Dedifferentiated amniotic fluid mesenchymal stem cell (primary cell): ENCODE measurements at regions not wholly inside any gene's neighbourhood (a gene's known extent, or its start where the extent isn't known, plus 50 kb on each side); places are given as distances from the start of the nearest gene placed in this dataset.

Experiments used
- DNase-seq: peaks from one replicate; pipeline ENCODE4 v3.0.0-alpha.2; 2016; ENCODE audit errors: extremely low spot score

DNA sequence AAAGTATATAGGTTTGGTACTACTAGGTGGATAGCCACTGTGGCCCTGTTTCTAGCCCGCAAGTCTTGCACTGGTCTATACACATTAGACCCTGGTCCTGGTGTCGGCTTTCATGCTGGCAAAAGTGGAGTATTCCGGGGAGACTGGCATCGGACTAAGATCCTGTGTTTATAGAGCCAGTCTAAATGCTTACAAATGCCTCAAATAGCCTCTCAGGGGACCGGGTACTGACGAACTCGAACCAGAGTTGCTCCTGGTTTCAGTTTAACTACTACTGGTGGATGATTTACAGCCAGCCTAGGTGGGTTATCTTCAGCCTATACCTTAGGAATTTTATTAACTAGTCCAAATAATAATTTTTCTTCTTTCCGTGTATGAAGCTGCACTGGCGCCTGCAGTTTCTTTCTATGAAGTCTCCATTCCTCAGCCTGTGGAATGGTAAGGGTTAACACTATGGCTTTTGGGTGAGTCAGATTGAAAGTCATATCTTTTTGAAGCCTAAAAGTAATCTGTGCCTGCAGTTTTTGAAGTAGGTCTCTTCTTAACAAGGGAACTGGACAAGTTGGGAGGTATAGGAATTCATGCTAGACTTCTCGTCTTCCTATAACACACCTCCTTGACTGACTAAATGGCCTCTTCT, 51.3 kb downstream of the OR10H4 start:
- DNase-seq, result no peak

DNA sequence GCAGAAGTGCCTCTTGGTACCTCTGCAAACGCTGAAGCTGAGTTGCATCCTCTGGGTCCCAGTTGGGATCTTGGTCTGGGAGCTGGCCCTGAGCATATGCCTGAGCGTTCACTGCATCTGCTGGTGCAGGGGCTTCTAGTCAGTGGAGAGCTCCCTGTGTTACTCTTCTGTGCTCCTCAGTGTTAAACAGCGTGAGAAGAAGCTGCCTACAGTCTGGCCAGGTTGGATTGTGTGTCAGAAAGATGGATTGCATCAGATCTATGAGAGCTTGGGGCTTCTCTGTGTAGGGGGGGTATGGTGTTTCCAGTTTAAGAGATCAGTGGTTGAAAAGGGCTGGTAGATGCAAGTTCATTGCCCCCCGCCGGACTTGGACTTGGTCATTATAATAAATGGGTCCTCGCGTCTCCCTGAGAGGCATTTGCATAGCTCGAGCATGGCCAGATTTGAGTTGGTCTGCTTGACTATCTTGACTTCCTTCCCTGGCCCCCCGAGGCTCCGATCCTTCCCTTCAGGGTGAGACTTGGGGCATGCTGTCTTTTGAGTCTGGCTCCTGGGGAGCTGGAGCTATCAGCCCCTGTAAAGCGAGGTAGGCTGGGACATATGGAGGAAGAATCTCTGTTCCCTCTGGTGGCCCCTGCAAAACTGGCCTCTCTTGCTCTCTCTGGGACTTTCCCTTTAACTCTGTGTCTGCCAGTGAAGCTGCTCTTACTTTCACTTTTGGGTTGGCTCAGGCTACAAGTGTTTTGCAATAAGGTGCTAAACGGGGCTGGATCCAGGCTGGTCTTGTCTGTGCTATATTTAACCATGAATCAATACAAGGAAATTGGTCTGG, 52.9 kb downstream of the OR10H4 start:
- DNase-seq, result peak; percentile 61

DNA sequence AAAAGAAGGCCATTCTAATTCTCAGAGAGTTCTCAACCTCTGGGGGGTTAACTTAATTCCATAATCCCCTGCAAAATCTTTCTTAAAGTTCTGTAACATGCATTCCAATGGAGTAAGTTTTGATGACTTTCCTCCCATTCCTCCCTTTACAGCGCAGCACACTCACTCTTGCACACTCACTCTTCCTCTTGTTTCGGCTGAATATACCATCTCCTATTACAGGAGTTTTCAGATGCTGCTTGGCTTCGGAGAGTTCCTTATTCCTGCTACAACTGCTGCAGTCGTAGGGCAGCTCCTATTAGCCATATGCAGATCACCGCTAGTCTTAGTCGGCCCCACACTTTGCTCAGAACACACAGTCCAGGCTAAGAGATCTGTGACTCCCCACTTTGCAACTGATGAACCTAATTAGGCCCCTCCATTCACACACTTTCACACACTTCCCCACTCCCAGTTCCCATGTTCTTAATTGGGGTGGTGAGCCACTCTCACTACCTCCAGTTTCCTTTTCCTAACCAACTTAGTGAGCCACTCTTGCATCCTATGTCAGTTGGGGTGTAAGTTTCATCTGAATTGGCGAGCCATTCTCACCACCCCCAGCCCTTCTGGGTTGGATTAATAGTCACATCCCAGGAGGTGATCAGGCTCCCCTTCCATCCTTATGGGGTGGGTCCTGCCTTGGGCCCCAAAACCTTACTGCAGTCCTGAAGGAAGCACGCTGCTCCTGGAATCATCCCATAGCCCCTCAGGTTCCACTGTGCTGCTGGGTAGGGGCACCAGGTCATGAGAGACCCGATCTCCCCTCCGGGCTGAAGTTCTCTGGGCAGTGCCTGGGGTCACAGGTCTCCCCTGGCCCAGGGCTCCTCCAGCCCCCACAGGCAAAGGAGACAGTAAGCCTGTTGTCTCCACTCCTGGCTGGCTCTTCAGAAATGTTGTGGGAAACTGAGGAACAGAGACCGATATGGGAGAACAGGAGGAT, 53.9 kb downstream of the OR10H4 start:
- DNase-seq, result no peak

DNA sequence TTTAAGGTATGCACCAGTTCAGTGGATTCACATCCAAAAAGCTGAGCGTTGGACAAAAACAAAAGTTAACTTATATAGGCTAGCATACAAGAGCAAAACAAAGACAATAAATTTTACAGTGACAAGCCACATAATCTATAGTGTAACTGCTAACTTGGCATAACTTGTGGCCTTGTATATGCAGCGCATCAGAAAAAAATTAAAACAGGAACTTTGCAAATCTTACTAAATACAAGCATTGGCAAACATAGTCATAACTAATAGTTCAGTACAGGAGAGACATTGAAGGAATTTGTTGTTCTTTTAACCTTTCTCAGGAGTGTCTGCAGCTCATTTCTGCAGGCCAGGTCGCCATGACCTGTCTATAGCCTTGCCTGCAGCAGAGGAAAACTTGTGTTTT, 54.6 kb downstream of the OR10H4 start:
- no peak for DNase-seq

DNA sequence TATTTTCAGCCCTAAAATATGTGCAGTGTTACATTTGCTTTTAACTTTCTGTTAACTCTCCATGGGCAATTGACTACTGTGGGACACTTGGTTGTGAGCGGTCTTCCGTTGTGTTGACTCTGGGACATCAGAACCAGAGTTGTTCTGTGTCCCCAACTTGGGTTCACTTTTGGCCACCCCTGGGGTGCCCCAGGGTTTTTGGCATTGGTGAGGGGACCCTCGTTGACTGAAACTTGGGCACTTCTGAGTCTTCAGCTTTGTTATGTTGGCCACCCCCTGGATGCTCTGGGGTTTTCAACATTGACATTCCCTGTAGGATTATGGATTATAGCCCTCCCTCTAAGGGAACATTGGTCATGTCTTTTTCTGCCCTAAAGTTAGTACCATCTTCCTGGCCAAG, 57.1 kb downstream of the OR10H4 start:
- no peak for DNase-seq

DNA sequence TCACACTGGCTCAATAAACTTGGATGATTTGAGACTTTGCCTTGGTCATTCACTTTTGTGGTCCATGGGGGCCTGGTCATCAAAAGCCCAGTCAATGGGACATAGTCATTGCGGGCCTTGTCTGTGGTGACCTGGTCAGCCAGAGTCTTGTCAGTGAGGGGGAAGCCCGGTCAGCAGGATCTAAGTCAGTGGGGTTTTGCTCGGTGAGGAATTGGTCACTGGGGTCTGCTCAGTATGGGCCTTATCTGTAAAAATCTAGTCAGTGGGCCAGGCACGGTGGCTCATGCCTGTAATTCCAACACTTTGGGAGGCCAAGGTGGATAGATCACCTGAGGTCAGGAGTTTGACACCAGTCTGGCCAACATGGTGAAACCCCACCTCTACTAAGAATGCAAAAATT, 63.7 kb upstream of the TPM4 start:
- DNase-seq, result no peak

DNA sequence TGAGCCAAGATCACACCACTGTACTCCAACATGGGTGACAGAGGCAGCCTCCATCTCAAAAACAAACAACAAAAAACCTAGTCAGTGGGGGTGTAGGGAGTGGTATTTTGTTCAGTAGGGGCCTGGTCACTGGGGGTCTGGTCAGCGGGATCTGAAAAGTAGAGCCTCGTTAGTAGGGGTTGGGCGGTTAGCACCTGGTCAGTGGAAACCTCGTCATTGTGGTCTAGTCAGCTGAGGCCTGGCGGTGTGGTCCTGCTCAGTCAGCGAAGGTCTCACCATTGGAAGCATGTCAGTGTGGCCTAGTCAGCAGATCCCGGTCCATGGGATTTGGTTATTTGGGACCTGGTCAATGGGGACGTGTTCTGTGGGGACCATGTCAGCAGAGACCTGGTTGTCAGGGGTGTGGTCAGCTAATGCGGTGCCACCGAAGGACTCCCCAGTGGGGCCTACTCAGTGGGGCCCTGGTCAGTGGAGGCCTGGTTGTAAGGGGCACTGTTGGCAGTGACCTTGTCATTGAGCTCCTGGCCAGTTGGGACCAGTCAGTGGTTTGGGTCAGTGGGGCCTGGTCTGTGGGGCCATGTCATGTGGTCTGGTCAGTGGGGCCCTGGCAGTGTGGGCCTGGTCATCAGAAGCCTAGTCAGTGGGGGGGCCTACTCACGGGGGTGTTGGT, 63.0 kb upstream of the TPM4 start:
- DNase-seq, result no peak

DNA sequence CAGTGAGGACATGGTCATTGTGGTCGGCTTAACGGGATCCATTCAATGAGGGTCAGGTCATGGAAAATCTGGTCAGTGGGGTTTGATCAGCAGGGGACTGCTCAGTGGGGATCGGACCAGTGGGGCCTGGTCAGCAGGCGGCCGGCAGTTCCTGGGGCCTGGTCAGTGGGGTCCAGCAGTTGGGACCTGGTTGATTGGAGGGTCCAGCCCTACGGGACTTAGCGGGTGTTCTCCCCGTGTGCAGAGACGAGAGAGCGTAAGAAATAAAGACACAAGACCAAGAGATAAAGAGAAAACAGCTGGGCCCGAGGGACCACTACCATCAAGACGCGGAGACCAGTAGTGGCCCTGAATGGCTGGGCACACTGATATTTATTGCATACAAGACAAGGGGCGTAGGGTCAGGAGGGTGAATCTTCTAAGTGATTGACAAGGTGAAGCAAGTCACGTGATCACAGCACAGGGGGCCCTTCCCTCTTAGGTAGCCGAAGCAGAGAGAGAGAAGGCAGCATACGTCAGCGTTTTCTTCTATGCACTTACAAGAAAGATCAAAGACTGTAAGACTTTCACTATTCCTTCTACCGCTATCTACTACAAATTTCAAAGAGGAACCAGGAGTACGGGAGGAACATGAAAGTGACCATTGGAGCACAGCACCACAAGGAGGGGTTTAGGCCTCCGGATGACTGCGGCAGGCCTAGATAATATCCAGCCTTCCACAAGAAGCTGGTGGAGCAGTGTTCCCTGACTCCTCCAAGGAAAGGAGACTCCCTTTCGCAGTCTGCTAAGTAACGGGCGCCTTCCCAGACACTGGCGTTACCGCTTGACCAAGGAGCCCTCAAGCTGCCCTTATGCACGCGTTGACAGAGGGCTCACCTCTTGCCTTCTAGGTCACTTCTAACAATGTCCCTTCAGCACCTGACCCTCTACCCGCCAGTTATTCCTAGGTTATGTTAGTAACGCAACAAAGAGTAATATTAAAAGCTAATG, 62.1 kb upstream of the TPM4 start:
- DNase-seq, result no peak

DNA sequence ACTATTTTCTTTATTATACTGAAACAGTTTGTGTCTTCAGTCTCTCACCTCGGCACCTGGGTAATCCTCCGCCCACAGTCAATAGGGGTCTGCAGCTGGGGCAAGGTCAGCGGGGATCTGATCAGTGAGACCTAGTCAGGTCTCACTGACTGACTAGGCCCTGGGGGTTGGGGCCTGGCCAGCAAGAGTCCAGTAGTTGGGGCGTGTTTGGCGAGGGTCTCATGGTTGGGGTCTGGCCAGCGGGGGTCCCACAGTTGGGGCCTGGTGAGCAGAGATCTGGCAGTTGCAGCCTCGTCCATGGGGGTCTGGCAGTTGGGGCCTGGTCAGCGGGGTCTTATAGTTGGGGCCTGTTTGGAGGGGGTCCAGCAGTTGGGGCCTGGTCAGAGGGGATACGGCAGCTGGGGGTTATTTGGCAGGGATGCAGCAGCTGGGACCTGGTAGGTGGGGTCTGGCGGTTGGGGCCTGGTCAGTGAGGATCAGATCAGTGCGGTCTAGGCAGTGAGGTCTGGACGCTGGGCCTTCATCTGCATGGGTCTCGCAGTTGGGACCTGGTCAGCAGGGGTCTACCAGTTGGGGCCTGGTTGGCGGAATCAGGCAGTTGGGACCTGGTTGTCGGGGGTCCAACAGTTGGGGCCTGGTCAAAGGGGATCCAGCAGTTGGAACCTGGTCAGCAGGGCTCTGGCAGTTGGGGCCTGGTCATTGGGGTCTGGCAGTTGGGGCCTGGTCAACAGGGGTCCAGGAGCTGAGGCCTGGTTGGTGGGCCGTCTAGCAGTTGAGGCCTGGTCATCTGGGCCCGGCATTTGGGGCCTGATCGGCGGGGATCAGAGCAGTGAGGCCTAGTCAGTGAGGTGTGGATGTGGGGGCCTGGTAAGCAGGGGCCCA, 61.1 kb upstream of the TPM4 start:
- DNase-seq, result no peak

DNA sequence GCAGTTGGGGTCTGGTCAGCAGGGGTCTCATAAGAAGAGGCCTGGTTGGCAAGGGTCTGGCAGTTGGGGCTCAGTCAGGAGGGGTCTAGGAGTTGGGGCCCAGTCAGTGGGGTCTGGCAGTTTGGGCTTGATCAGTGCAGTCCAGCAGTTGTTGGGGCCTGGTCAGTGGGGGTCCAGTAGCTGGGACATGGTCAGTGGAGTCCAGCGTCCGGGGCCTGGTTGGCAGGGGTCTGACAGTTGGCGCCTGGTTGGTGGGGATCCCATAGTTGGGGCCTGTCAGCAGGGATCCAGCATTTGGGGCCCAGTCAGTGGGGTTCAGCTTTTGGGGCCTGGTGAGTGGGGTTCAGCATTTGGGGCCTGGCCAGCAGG, 60.5 kb upstream of the TPM4 start:
- no peak for DNase-seq

DNA sequence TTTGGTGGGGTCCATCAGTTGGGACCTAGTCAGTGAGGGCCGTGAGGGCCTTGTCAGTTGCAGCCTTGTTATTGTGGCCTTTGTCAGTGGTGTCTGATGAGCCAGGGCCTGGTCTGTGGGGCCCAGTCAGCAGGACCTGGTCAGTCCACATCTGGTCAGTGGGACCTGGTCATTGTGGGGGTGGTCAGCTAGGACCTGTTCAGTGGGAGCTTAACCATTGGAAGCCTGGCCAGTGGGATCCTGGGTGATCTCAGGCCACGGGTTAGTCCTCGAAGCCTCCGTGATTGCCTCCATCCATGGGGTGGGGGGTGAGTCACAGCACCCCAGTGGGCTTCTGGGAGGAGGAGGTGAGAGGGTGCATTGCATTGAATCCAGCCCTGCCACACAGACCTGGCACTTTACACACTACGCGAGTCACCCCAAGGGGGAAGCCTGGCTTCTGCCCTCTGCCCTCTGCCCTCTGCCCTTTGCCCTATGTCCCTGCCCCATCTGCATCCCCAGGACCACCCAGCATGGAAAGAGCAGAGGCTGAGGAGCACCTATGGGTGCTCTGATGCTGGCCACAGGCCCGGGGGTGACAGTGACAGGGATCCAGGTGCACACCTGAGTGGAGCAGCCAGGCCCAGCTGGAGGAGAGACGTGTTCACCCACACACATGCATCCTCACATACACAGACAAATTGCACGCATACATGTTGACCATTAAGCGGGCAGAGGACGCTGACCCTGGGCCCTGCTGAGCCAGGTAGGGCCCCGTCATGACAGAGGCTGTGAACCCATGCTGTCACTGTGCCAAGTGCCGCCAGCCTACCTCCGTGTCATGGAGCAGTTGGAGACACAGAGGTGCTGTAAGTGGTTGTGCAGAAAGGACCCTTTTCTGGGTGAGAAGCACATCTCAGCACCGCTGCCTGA, 59.8 kb upstream of the TPM4 start:
- DNase-seq, result no peak

DNA sequence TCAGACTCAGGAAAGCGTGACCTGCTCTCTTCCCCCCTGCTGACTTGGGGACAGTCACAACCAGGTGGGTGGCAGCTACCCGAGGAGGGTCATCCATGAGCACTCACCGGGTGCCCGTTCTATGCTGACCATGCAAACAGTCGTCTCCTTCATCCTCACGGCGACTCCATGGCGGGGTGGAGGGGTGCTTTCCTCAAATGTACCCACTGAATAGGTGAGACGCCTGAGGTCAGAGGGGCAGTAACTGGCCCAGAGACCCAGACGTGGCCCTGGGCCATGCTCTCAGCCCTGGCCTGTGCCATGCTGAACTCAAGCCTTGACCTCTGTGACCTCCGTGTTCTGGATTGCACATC, 59.2 kb upstream of the TPM4 start:
- DNase-seq, result no peak

DNA sequence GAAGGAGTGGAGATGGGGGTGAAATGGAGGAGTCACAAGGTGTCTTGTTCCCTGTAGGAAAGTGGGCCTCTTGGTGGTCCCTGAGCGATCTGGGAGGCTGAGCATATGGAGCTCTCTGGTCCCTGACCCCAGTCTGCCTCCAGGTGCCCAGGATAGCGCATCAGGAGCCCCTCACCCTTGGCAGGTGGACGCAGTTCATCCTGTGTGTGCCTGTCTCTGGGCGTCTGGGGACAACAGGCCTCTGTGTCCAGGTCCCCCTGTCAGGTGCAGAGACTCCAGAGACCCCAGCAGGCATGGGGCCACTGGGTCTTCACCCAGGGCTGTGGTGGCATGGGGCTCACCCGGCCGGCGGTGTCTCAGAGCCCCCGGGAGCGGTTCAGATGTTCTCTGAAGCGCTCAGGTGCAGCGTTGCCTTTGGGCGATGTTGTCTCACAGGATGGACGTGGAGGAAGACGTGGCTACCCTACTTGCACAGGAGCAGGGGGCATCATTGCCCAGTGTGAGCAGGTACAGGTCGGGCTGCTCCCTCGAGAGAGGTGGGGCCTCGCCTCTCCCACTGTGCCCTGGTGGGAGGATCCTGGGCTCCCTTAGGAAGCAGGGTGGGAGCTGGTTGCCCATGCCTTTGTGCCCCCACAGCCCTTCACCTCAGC, 58.1 kb upstream of the TPM4 start:
- no peak for DNase-seq

DNA sequence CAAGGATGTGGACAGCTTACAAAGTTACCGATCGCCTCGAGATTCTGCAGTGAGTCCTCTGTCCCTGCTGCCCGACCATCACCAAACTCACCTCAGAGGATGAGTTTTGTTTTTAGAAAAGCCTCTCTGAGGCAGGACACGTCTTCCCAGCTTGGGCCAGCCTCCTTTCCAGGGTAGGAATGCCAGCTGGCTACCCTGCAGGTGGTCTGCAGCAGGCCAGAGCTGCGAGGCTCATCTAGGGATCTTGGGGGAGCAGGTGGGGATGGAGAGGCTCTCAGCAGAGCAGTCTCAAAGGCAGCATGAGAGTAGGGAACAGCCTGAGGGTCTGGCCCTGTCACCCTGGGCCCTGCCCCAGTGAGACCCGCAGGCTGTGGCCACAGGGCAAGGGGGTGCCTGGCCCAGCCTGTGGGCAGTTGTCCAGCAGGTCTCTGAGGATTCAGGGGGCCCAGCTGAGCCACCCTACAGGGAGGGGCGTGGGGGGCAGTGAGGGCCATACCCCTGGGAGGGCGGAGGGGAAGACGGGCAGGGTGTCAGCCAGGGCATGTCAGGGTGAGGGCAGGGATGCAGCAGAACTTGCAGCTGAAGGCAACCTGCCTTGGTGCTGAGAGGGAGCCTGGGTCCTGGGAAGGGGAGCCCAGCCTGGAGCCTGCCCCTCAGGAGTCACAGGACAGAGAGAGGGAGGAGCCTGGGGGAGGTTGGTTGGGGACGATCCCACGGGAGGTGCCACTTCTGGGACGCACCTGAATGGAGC, 57.3 kb upstream of the TPM4 start:
- no peak for DNase-seq

DNA sequence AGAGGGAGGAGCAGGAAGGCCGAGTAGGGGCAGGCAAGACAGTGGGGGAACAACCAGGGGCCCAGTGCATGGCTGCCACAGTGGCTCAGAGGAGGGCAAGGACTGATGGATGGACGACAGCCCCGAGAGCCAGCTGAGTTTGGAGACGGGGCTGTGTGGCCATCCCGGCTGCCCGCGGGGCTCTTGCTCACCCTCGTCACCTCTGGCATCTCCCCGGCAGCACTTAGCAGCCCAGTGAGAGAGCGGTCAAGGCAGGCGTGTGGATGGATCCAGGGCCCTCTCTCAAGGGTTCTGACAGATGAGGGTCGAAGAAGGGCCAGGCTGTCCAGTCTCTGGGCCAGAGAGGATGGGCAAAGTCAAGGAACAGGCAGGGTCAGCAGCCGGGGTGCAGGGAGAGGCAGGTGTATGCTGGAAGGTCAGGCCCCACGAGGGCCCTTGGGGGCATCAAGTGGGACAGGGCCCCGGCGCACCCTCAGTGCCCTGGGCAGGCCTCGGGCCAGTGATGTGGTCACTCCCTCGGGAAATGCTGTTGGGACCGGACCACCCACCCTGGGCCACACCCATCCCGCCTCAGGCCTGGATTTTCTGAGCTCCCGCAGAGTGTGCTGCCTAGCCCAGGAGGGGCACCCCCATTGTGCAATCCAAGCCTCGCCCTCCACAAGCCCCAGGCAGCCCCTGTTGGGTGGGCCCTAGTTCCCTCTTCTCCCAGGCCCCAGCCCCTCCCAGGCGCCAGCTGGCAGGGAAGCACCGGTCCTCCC, 56.4 kb upstream of the TPM4 start:
- no peak for DNase-seq

DNA sequence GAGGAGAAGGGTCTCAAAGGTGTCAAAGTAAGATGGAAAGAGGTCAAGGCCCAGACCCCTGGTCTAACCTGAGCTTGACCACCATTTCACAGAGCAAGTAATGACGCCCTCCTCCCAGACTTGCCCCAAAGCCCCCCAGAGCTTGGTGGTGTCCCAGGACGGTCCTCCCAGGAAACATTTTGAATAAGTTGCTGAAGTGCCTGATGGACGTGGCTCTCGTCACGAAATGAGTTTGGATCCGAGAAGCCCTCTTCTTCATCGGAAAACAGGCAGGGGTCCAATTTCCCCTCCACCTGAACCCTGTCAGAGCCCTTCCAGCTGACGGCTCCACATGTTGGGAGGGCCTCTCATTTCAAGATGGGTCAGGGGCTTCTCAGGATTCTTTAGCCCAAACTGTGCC, 54.5 kb upstream of the TPM4 start:
- DNase-seq, result no peak

DNA sequence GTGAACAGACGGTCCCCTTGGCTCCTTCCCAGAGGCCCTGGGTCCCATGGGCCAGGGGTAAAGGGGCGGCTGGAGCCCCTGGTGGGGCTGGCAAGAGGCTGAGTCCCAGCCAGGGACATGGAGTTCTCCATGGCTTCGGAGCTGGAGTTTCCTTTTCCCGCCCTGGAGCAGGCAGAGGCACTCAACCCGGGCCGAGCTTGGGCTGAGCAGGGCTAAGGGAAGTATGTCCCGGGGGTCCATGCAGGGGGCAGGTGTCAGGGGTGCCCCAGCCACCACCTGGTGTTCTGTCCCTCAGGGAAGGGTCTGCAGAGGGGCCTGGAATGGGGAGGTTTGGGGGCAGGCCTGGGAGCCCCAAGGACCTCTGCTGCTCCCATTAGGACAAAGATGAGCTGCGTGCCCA, 54.0 kb upstream of the TPM4 start:
- no peak for DNase-seq
